HG02642 (cell line): ENCODE measurements at regions not wholly inside any gene's neighbourhood (a gene's known extent, or its start where the extent isn't known, plus 50 kb on each side); places are given as distances from the start of the nearest gene placed in this dataset.

Experiments
- ATAC-seq: cut with Tn5 transposase; IDR thresholded peaks from one replicate; pipeline ENCODE4 v1.9.1; 2021; ENCODE audit warnings: mild to moderate bottlenecking; ENCODE audit not compliant: unreplicated experiment, poor library complexity

GRCh38 chr18:57921708-57922107 lies 118.6 kb upstream of the ATP8B1 start:
- ATAC-seq: no peak

- ATAC-seq: no peak
These were observed 116.9 kb upstream of the ATP8B1 start for GRCh38 chr18:57920036-57920435.

GRCh38 chr18:57918601-57919000 lies 115.5 kb upstream of the ATP8B1 start:
- no peak for ATAC-seq

GRCh38 chr18:57916684-57917083 lies 113.6 kb upstream of the ATP8B1 start:
- no peak for ATAC-seq

- no peak for ATAC-seq
These were observed 112.9 kb upstream of the ATP8B1 start for GRCh38 chr18:57915865-57916582.

- ATAC-seq: no peak
These were observed 112.1 kb upstream of the ATP8B1 start for GRCh38 chr18:57915248-57915647.

- no peak for ATAC-seq
These were observed 110.6 kb upstream of the ATP8B1 start for GRCh38 chr18:57913686-57914085.

- ATAC-seq: no peak
These were observed 107.7 kb upstream of the ATP8B1 start for GRCh38 chr18:57910817-57911216.

- no peak for ATAC-seq
These were observed 107.0 kb upstream of the ATP8B1 start for GRCh38 chr18:57910134-57910533.

GRCh38 chr18:57909620-57910019 lies 106.5 kb upstream of the ATP8B1 start:
- no peak for ATAC-seq

- no peak for ATAC-seq
These were observed 105.0 kb upstream of the ATP8B1 start for GRCh38 chr18:57908092-57908491.

GRCh38 chr18:57907550-57907949 lies 104.4 kb upstream of the ATP8B1 start:
- no peak for ATAC-seq

GRCh38 chr18:57906852-57907251 lies 103.7 kb upstream of the ATP8B1 start:
- ATAC-seq: no peak

GRCh38 chr18:57904535-57904934 lies 101.4 kb upstream of the ATP8B1 start:
- ATAC-seq: no peak

GRCh38 chr18:57902721-57903120 lies 99.6 kb upstream of the ATP8B1 start:
- no peak for ATAC-seq

GRCh38 chr18:57901825-57902589 lies 98.9 kb upstream of the ATP8B1 start:
- no peak for ATAC-seq

- no peak for ATAC-seq
These were observed 97.9 kb upstream of the ATP8B1 start for GRCh38 chr18:57900906-57901435.

- ATAC-seq: no peak
These were observed 95.5 kb upstream of the ATP8B1 start for GRCh38 chr18:57898506-57899124.

GRCh38 chr18:57895182-57895581 lies 92.1 kb upstream of the ATP8B1 start:
- ATAC-seq: no peak

- ATAC-seq: no peak
These were observed 88.7 kb upstream of the ATP8B1 start for GRCh38 chr18:57891707-57892391.

- ATAC-seq: no peak
These were observed 87.2 kb upstream of the ATP8B1 start for GRCh38 chr18:57890266-57890665.
